Peyer's patch (tissue), 4 donors: ENCODE measurements at regions not wholly inside any gene's neighbourhood (a gene's known extent, or its start where the extent isn't known, plus 50 kb on each side); places are given as distances from the start of the nearest gene placed in this dataset.

ENCODE experiments used
- DNase-seq, 3 donors: peaks; one replicate each; pipeline ENCODE4 v3.0.0-alpha.2; 2017 to 2019
- H3K27ac ChIP-seq, 4 donors: fragments of 200-600 bp; sonication (generic); one replicate each; pipeline ENCODE4 v1.5.1; 2016 to 2019
- H3K27me3 ChIP-seq, 2 donors: fragments of 200-600 bp; sonication (generic); one replicate each; pipeline ENCODE4 v1.5.1; 2019
- H3K36me3 ChIP-seq, 3 donors: fragments of 200-600 bp; sonication (generic); one replicate each; pipeline ENCODE4 v1.5.1; 2016 to 2019
- H3K4me1 ChIP-seq, 4 donors: fragments of 200-600 bp; sonication (generic); one replicate each; pipeline ENCODE4 v1.5.1; 2016 to 2019
- H3K4me3 ChIP-seq, 4 donors: fragments of 200-600 bp; sonication (generic); 1 replicate in 3 of 4; 2 replicates in 1 of 4; pipeline ENCODE4 v1.5.1; 2016 to 2019; ENCODE audit warnings: mild to moderate bottlenecking in 1 of 4
- H3K9me3 ChIP-seq, 4 donors: fragments of 200-600 bp; sonication (generic); one replicate each; pipeline ENCODE4 v1.5.1; 2016 to 2019; ENCODE audit warnings: mild to moderate bottlenecking in 1 of 4
- CTCF ChIP-seq, 6 experiments: fragments of 450-650 bp in 4 of 6; fragments of 200-600 bp in 2 of 6; sonication (generic) in 1 of 6; IDR thresholded peaks; one replicate each; pipeline ENCODE4 v1.5.1; 2017 to 2019; ENCODE audit warnings: antibody characterized with exemption in 6 of 6, mild to moderate bottlenecking in 3 of 6, moderate library complexity in 1 of 6
- POLR2A ChIP-seq, 2 donors: fragments of 450-650 bp; IDR thresholded peaks; one replicate each; pipeline ENCODE4 v1.5.1; 2017; ENCODE audit warnings: antibody characterized with exemption in 2 of 2, mild to moderate bottlenecking in 2 of 2, moderate library complexity in 2 of 2

GRCh38 chr4:149901128-149901527 lies 85.5 kb upstream of the IQCM start:
- Histone ChIP-seq H3K9me3 (no peaks in the 10 kb centered on the region), H3K36me3 (no peaks in the 10 kb centered on the region), H3K27me3 (no peaks in the 10 kb centered on the region), H3K27ac (no peak overlapping the region), H3K4me1 (no peaks in the 10 kb centered on the region), H3K4me3 (no peak overlapping the region)
- TF ChIP-seq CTCF (IDR thresholded peaks at IDR 0.05): no peak
- TF ChIP-seq POLR2A (IDR thresholded peaks at IDR 0.05): no peak
- DNase-seq: no peak

DNA sequence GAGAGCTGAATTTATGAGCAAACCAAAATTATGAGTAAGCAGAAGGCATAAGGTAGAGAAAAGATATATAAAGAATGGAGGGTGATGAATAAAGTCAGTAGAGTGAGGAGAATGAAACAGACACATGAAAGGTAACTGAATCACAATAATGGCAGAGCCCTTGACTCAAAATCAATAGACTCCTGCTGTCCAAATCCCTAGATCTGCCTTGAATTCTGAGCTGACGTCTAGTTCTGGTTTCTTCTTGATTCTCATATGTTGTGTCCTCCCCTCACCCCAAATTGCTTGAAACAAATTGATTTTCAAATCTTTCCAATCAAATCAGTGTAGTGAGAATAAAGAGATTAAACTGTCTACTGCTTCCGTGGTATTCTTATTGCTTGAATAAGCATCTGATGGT lies 86.6 kb upstream of the IQCM start:
- no peak overlapping the region for H3K27ac ChIP-seq
- DNase-seq: no peak
- H3K27me3 ChIP-seq: no peaks in the 10 kb centered on the region
- no peak overlapping the region for H3K4me3 ChIP-seq
- H3K36me3 ChIP-seq: no peaks in the 10 kb centered on the region
- no peaks in the 10 kb centered on the region for H3K4me1 ChIP-seq
- no peak for TF ChIP-seq POLR2A (IDR thresholded peaks at IDR 0.05)
- TF ChIP-seq CTCF (IDR thresholded peaks at IDR 0.05): no peak
- H3K9me3 ChIP-seq: no peaks in the 10 kb centered on the region

GRCh38 chr4:149910177-149910576 lies 94.5 kb upstream of the IQCM start:
- H3K9me3 ChIP-seq: no peaks in the 10 kb centered on the region
- TF ChIP-seq POLR2A (IDR thresholded peaks at IDR 0.05) (no peak), CTCF (IDR thresholded peaks at IDR 0.05) (no peak)
- no peak overlapping the region for H3K27ac ChIP-seq
- no peaks in the 10 kb centered on the region for H3K4me1 ChIP-seq
- no peaks in the 10 kb centered on the region for H3K36me3 ChIP-seq
- DNase-seq: no peak
- no peak overlapping the region for H3K4me3 ChIP-seq
- H3K27me3 ChIP-seq: no peaks in the 10 kb centered on the region

- Histone ChIP-seq H3K4me1 (no peaks in the 10 kb centered on the region), H3K36me3 (no peaks in the 10 kb centered on the region), H3K9me3 (no peaks in the 10 kb centered on the region), H3K4me3 (no peak overlapping the region), H3K27ac (no peak overlapping the region), H3K27me3 (no peaks in the 10 kb centered on the region)
- DNase-seq: no peak
- TF ChIP-seq CTCF (IDR thresholded peaks at IDR 0.05) (no peak), POLR2A (IDR thresholded peaks at IDR 0.05) (no peak)
These were observed 95.1 kb upstream of the IQCM start for GRCh38 chr4:149910604-149911350.

- no peak for TF ChIP-seq POLR2A (IDR thresholded peaks at IDR 0.05)
- TF ChIP-seq CTCF (IDR thresholded peaks at IDR 0.05): no peak
- Histone ChIP-seq H3K27ac (no peak overlapping the region), H3K4me3 (no peak overlapping the region), H3K36me3 (no peaks in the 10 kb centered on the region), H3K27me3 (no peaks in the 10 kb centered on the region), H3K4me1 (no peaks in the 10 kb centered on the region), H3K9me3 (no peaks in the 10 kb centered on the region)
- DNase-seq: no peak
These were observed 95.7 kb upstream of the IQCM start for GRCh38 chr4:149911354-149911753.

- no peak for TF ChIP-seq POLR2A (IDR thresholded peaks at IDR 0.05)
- no peak for TF ChIP-seq CTCF (IDR thresholded peaks at IDR 0.05)
- no peak for DNase-seq
These were observed 96.4 kb upstream of the IQCM start for GRCh38 chr4:149912000-149912399.

More at GRCh38 chr4:149912000-149912399, 96.4 kb upstream of the IQCM start:
- H3K27me3 ChIP-seq: no peaks in the 10 kb centered on the region
- no peaks in the 10 kb centered on the region for H3K9me3 ChIP-seq
- H3K27ac ChIP-seq: no peak overlapping the region
- H3K4me1 ChIP-seq: no peaks in the 10 kb centered on the region
- no peak overlapping the region for H3K4me3 ChIP-seq
- H3K36me3 ChIP-seq: no peaks in the 10 kb centered on the region
